Ovary (tissue), 3 donors: ENCODE measurements at regions not wholly inside any gene's neighbourhood (a gene's known extent, or its start where the extent isn't known, plus 50 kb on each side); places are given as distances from the start of the nearest gene placed in this dataset.

Experiments used
- CTCF ChIP-seq, 3 donors: fragments of 450-650 bp in 2 of 3; fragments of 200-600 bp in 1 of 3; IDR thresholded peaks; one replicate each; pipeline versions ENCODE4 v1.5.1 to v1.8.0; 2016 to 2022; ENCODE audit warnings: antibody characterized with exemption in 3 of 3, mild to moderate bottlenecking in 1 of 3
- EP300 ChIP-seq: sonication (generic); formaldehyde crosslinking; IDR thresholded peaks from one replicate; pipeline ENCODE4 v1.6.1; 2017; ENCODE audit warnings: antibody characterized with exemption
- donor health status: DM: no; HTN: no; CAD: no.

GRCh38 chr10:121089434-121089833 is 238.3 kb downstream of the WDR11 start:
- no peak for TF ChIP-seq EP300
- TF ChIP-seq CTCF (IDR thresholded peaks at IDR 0.05), result no peak
